Coronary artery (tissue), 2 donors: ENCODE measurements at regions not wholly inside any gene's neighbourhood (a gene's known extent, or its start where the extent isn't known, plus 50 kb on each side); places are given as distances from the start of the nearest gene placed in this dataset.

Experiments used
- DNase-seq: peaks from one replicate; pipeline ENCODE4 v3.0.0-alpha.2; 2017; ENCODE audit warnings: low spot score
- H3K27ac ChIP-seq, 2 donors: fragments of 200-600 bp; sonication (generic); one replicate each; pipeline ENCODE4 v1.5.1; 2016 to 2019
- H3K4me3 ChIP-seq: fragments of 200-600 bp; sonication (generic); 2 replicates; pipeline ENCODE4 v1.5.1; 2016; ENCODE audit warnings: mild to moderate bottlenecking, moderate library complexity
- TF ChIP-seq, protein P1 (sequence below): fragments of 200-600 bp; sonication (generic); IDR thresholded peaks from one replicate; pipeline ENCODE4 v1.5.1; 2019; ENCODE audit warnings: antibody characterized with exemption

DNA sequence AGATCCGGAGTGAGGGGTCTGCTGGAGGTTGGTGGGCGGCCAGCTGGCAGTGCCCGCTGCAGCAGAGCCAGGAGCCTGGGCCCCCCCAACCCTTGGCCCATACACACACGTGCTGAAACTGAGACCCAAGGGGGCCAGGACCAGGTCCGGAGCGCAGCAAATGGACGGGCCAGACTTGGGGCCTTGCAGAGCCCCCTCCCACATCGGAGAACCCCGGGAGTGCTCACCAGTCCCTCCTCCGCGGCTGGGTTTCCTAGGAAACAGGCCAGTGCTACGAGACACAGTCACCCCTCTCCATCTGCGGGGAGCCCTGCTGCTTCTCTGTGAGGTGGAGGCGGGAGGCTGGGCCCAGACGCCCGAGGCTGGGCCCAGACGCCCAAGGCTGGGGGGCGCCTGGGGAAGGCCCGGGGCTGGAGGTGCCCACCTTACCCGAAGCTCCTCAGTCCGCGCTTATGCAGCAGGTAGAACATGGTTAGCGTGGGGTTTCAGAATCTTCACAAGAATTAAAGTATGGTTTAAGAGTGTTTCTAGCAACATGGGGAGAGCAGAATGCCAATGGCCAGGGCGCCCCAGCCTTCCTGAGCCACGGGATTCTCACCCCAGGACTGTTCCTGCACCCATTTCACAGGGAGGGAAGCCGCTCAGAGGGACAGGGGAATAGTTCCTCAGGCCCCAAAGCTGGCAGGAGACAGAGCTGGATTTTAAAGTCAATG is 135.0 kb upstream of the PRR20G start:
- no peak overlapping the region for H3K4me3 ChIP-seq
- DNase-seq = no peak
- H3K27ac ChIP-seq = no peak overlapping the region
- TF ChIP-seq, protein P1, sequence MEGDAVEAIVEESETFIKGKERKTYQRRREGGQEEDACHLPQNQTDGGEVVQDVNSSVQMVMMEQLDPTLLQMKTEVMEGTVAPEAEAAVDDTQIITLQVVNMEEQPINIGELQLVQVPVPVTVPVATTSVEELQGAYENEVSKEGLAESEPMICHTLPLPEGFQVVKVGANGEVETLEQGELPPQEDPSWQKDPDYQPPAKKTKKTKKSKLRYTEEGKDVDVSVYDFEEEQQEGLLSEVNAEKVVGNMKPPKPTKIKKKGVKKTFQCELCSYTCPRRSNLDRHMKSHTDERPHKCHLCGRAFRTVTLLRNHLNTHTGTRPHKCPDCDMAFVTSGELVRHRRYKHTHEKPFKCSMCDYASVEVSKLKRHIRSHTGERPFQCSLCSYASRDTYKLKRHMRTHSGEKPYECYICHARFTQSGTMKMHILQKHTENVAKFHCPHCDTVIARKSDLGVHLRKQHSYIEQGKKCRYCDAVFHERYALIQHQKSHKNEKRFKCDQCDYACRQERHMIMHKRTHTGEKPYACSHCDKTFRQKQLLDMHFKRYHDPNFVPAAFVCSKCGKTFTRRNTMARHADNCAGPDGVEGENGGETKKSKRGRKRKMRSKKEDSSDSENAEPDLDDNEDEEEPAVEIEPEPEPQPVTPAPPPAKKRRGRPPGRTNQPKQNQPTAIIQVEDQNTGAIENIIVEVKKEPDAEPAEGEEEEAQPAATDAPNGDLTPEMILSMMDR = no peak

GRCh38 chr3:127421943-127422662 is 134.3 kb upstream of the PRR20G start:
- Histone ChIP-seq H3K27ac (no peak overlapping the region), H3K4me3 (no peak overlapping the region)
- DNase-seq = no peak
- TF ChIP-seq, protein P1 = no peak

DNA sequence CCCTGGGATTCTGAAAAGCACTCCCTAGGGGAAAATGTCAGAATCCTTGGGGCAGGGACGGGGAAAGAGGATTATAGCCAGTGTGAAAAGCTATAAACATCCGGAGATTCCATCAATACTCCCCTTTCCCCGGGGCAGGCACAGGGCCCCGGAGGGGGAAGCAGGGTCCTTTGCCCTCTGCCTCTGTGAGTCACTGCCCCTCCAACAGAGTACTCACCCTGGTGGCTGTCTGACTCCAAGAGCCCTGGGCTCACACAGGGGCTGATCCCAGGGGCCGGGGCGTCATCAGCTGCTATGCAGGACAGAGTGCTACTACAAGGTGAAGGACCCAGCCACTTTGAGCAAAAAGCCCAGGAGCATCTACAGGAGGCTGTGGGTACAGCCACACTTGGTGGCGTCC is 133.0 kb upstream of the PRR20G start:
- Histone ChIP-seq H3K4me3 (no peak overlapping the region), H3K27ac (no peak overlapping the region)
- DNase-seq = peak; percentile 62
- TF ChIP-seq, protein P1 = no peak

GRCh38 chr3:127419641-127420553 is 132.1 kb upstream of the PRR20G start:
- no peak overlapping the region for H3K27ac ChIP-seq
- DNase-seq = peak; percentile 62
- no peak overlapping the region for H3K4me3 ChIP-seq
- TF ChIP-seq, protein P1 = no peak

- H3K4me3 ChIP-seq = no peak overlapping the region
- no peak overlapping the region for H3K27ac ChIP-seq
- DNase-seq = no peak
- TF ChIP-seq, protein P1 = no peak
Observed at GRCh38 chr3:127419182-127419581, 131.3 kb upstream of the PRR20G start.

GRCh38 chr3:127418560-127419147 is 130.8 kb upstream of the PRR20G start:
- no peak overlapping the region for H3K27ac ChIP-seq
- no peak for DNase-seq
- TF ChIP-seq, protein P1 = no peak
- H3K4me3 ChIP-seq = no peak overlapping the region
